Endothelial cell of umbilical vein (primary cell): ENCODE measurements at regions not wholly inside any gene's neighbourhood (a gene's known extent, or its start where the extent isn't known, plus 50 kb on each side); places are given as distances from the start of the nearest gene placed in this dataset.

Experiments used
- BruUV-seq: library from RNA; stranded (reverse); fragments of 400-500 nt; replicated peaks from 2 replicates; lab custom pipeline; 2021; lab: Mats Ljungman, UMichigan
- CTCF ChIA-PET: fragments of 300-600, 350-600 bp; sonication (Branson Sonifier 250); formaldehyde crosslinking; loops from one replicate; lab custom pipeline; 2021; ENCODE audit warnings: antibody characterized with exemption, inconsistent platforms; lab: Charles Lee
- POLR2A ChIA-PET: fragments of 300-600, 350-600 bp; sonication (Branson Sonifier 250); formaldehyde crosslinking; loops from one replicate; lab custom pipeline; 2021; ENCODE audit warnings: antibody characterized with exemption, inconsistent platforms; lab: Charles Lee
- DNase-seq: peaks from one replicate; pipeline ENCODE4 v3.0.0-alpha.2; 2011; ENCODE audit warnings: low read depth, low spot score
- FAIRE-seq: peaks from 2 replicates; lab custom pipeline; 2011; peaks lifted over from hg19 to GRCh38; lab: Jason Lieb, UNC
- H2AFZ ChIP-seq: 2 replicates; pipeline ENCODE4 v1.6.0; 2012; ENCODE audit warnings: low read depth, low read length, control low read depth, inconsistent platforms
- H3K27ac ChIP-seq: 2 replicates; pipeline ENCODE4 v1.5.1; 2011; ENCODE audit warnings: low read depth, mild to moderate bottlenecking, control low read depth, low read length, moderate library complexity; ENCODE audit not compliant: insufficient read depth
- H3K27me3 ChIP-seq, 2 experiments: 2 replicates each; pipeline versions ENCODE4 v1.6.0 to v1.6.1; 2011; ENCODE audit warnings: low read length in 2 of 2, mixed read lengths in 1 of 2; ENCODE audit not compliant: control insufficient read depth in 2 of 2, insufficient read depth in 2 of 2
- H3K36me3 ChIP-seq, 2 experiments: 2 replicates in 1 of 2; 3 replicates in 1 of 2; pipeline ENCODE4 v1.5.1; 2011; ENCODE audit warnings: low read length in 2 of 2, mild to moderate bottlenecking in 1 of 2, moderate library complexity in 1 of 2; ENCODE audit not compliant: control insufficient read depth in 2 of 2, insufficient read depth in 2 of 2; ENCODE audit errors: extremely low read depth in 1 of 2
- H3K4me1 ChIP-seq: 3 replicates; pipeline ENCODE4 v1.5.1; 2011; ENCODE audit warnings: mild to moderate bottlenecking, low read length; ENCODE audit not compliant: control insufficient read depth, insufficient read depth; ENCODE audit errors: extremely low read depth
- H3K4me2 ChIP-seq: 2 replicates; pipeline ENCODE4 v1.6.1; 2011; ENCODE audit warnings: low read length, control low read depth, mixed read lengths; ENCODE audit not compliant: insufficient read depth
- H3K4me3 ChIP-seq, 3 experiments: fragments of 200-600 bp in 1 of 3; sonication (generic), shearing (Covaris generic) in 1 of 3; replicated peaks in 1 of 3; 2 replicates each; pipeline ENCODE4 v1.5.1; 2011 to 2016; ENCODE audit warnings: control low read depth in 3 of 3, low read length in 3 of 3, mild to moderate bottlenecking in 2 of 3, inconsistent platforms in 1 of 3, low read depth in 1 of 3, moderate library complexity in 1 of 3; ENCODE audit not compliant: insufficient read depth in 1 of 3
- H3K79me2 ChIP-seq: 2 replicates; pipeline ENCODE4 v1.6.0; 2012; ENCODE audit warnings: low read length, inconsistent platforms; ENCODE audit not compliant: control insufficient read depth, insufficient read depth
- H3K9ac ChIP-seq: replicated peaks from 2 replicates; pipeline ENCODE3; 2011; ENCODE audit warnings: low read length, control low read depth; ENCODE audit not compliant: insufficient read depth; ENCODE audit errors: extremely low read depth
- H3K9me1 ChIP-seq: replicated peaks from 3 replicates; pipeline ENCODE4 v1.6.0; 2011; ENCODE audit warnings: mild to moderate bottlenecking, low read length; ENCODE audit not compliant: control insufficient read depth, insufficient read depth; ENCODE audit errors: extremely low read depth
- H3K9me3 ChIP-seq: replicated peaks from 2 replicates; pipeline ENCODE4 v1.5.1; 2012; ENCODE audit warnings: low read length, inconsistent platforms; ENCODE audit not compliant: control insufficient read depth, insufficient read depth
- H4K20me1 ChIP-seq: replicated peaks from 2 replicates; pipeline ENCODE3; 2011; ENCODE audit warnings: mild to moderate bottlenecking, low read length; ENCODE audit not compliant: control insufficient read depth, insufficient read depth; ENCODE audit errors: extremely low read depth
- EZH2 ChIP-seq: IDR thresholded peaks from 2 replicates; pipeline ENCODE4 v1.6.1; 2012; ENCODE audit warnings: borderline replicate concordance, low read depth, mild to moderate bottlenecking, moderate library complexity, low read length, inconsistent platforms; ENCODE audit not compliant: severe bottlenecking
- FOS ChIP-seq: IDR thresholded peaks from 2 replicates; pipeline ENCODE4 v1.6.1; 2011; ENCODE audit warnings: mild to moderate bottlenecking, low read length, moderate library complexity, borderline replicate concordance; ENCODE audit not compliant: insufficient read depth
- GATA2 ChIP-seq: IDR thresholded peaks from 2 replicates; pipeline ENCODE4 v1.7.0; 2011; ENCODE audit warnings: low read depth, mild to moderate bottlenecking, moderate library complexity, mixed read lengths, low read length; ENCODE audit not compliant: insufficient read length, insufficient read depth
- JUN ChIP-seq: IDR thresholded peaks from 2 replicates; pipeline ENCODE4 v1.6.1; 2011; ENCODE audit warnings: borderline replicate concordance, low read depth; ENCODE audit not compliant: insufficient read length, insufficient read depth
- MYC ChIP-seq: IDR thresholded peaks from one replicate; pipeline ENCODE4 v1.6.1; 2011; ENCODE audit warnings: mild to moderate bottlenecking, low read depth, low read length
- POLR2A ChIP-seq: IDR thresholded peaks from 2 replicates; pipeline ENCODE4 v1.6.1; 2012; ENCODE audit warnings: low read depth, mild to moderate bottlenecking, control low read depth, low read length
- POLR2AphosphoS5 ChIP-seq: IDR thresholded peaks from 2 replicates; pipeline ENCODE4 v1.6.1; 2012; ENCODE audit warnings: low read depth, mild to moderate bottlenecking, control low read depth, low read length, moderate library complexity; ENCODE audit not compliant: insufficient read depth
- dilution Hi-C: fragments of 300-500 bp; cut with MboI; formaldehyde crosslinking; loops from one replicate; pipeline ENCODE4 v1.15.0; 2019; ENCODE audit warnings: low sequenced_read_pairs; ENCODE audit not compliant: extremely low pct_ligation_motif_present
- intact Hi-C: fragments of 100-400 bp; cut with micrococcal nuclease; formaldehyde crosslinking; loops from one replicate; pipeline ENCODE4 v1.10.0; 2022
- TF ChIP-seq, protein P1 (sequence below): IDR thresholded peaks from 2 replicates; pipeline ENCODE4 v1.6.1; 2011; ENCODE audit not compliant: insufficient read depth, insufficient read length
- TF ChIP-seq, protein P2 (sequence below), 2 donors: IDR thresholded peaks; 1 replicate in 1 of 2; 2 replicates in 1 of 2; pipeline ENCODE4 v1.5.1; 2011; ENCODE audit warnings: low read length in 2 of 2, mild to moderate bottlenecking in 2 of 2, moderate library complexity in 2 of 2, control low read depth in 1 of 2, inconsistent platforms in 1 of 2, low read depth in 1 of 2; ENCODE audit not compliant: insufficient read depth in 1 of 2; ENCODE audit errors: extremely low read depth in 1 of 2

- Histone ChIP-seq H3K9ac (no peak overlapping the region), H3K27ac (no peak overlapping the region), H3K9me3 (no peaks in the 10 kb centered on the region), H3K4me3 (no peak overlapping the region), H3K36me3 (no peaks in the 10 kb centered on the region), H3K79me2 (no peaks in the 10 kb centered on the region), H3K4me1 (no peaks in the 10 kb centered on the region), H2AFZ (no peak overlapping the region), H3K4me2 (no peak overlapping the region), H3K9me1 (no peaks in the 10 kb centered on the region), H4K20me1 (no peaks in the 10 kb centered on the region), H3K27me3 (no peaks in the 10 kb centered on the region)
- TF ChIP-seq POLR2AphosphoS5: no peak
- TF ChIP-seq, protein P1, sequence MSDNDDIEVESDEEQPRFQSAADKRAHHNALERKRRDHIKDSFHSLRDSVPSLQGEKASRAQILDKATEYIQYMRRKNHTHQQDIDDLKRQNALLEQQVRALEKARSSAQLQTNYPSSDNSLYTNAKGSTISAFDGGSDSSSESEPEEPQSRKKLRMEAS: no peak
- no peak for TF ChIP-seq POLR2A
- TF ChIP-seq GATA2: no peak
- no peak for TF ChIP-seq JUN
- no peak for TF ChIP-seq EZH2
- TF ChIP-seq FOS: no peak
- no peak for TF ChIP-seq MYC
- TF ChIP-seq, protein P2, sequence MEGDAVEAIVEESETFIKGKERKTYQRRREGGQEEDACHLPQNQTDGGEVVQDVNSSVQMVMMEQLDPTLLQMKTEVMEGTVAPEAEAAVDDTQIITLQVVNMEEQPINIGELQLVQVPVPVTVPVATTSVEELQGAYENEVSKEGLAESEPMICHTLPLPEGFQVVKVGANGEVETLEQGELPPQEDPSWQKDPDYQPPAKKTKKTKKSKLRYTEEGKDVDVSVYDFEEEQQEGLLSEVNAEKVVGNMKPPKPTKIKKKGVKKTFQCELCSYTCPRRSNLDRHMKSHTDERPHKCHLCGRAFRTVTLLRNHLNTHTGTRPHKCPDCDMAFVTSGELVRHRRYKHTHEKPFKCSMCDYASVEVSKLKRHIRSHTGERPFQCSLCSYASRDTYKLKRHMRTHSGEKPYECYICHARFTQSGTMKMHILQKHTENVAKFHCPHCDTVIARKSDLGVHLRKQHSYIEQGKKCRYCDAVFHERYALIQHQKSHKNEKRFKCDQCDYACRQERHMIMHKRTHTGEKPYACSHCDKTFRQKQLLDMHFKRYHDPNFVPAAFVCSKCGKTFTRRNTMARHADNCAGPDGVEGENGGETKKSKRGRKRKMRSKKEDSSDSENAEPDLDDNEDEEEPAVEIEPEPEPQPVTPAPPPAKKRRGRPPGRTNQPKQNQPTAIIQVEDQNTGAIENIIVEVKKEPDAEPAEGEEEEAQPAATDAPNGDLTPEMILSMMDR (IDR thresholded peaks at IDR 0.05; ENCODE audit: extremely low read depth in 1 of 2, insufficient read depth in 1 of 2, low read depth in 1 of 2, low read length in 2 of 2): no peak
- DNase-seq (no peak), FAIRE-seq (no peak)
- ChIA-PET CTCF (no interaction called here), POLR2A (no interaction called here)
- BruUV-seq: no TSS peak
- intact Hi-C loops: no loop called here
- dilution Hi-C loops: no loop called here
Measured at GRCh38 chr1:229119161-229119560, 151.8 kb upstream of the RAB4A start.
